Stomach (tissue), 8 donors: ENCODE measurements at regions not wholly inside any gene's neighbourhood (a gene's known extent, or its start where the extent isn't known, plus 50 kb on each side); places are given as distances from the start of the nearest gene placed in this dataset.

ENCODE experiments used
- DNase-seq, 2 donors: peaks; one replicate each; pipeline versions ENCODE4 v3.0.0 to v3.0.0-alpha.2; 2013 to 2019
- H3K27ac ChIP-seq, 5 donors: fragments of 200-600 bp in 4 of 5; sonication (generic) in 4 of 5; one replicate each; pipeline ENCODE4 v1.5.1; 2013 to 2019; ENCODE audit warnings: mild to moderate bottlenecking in 1 of 5, moderate library complexity in 1 of 5
- H3K27me3 ChIP-seq, 3 donors: fragments of 200-600 bp; sonication (generic); one replicate each; pipeline ENCODE4 v1.5.1; 2017 to 2019; ENCODE audit warnings: mixed run types in 1 of 3
- H3K36me3 ChIP-seq, 4 donors: fragments of 200-600 bp; sonication (generic); 1 replicate in 3 of 4; 2 replicates in 1 of 4; pipeline ENCODE4 v1.5.1; 2016 to 2019
- H3K4me1 ChIP-seq, 4 donors: fragments of 200-600 bp; sonication (generic); one replicate each; pipeline ENCODE4 v1.5.1; 2016 to 2019
- H3K4me3 ChIP-seq, 4 donors: fragments of 200-600 bp; sonication (generic) in 3 of 4; one replicate each; pipeline ENCODE4 v1.5.1; 2016 to 2019; ENCODE audit warnings: mild to moderate bottlenecking in 1 of 4
- H3K9me3 ChIP-seq, 4 donors: fragments of 200-600 bp; sonication (generic); one replicate each; pipeline ENCODE4 v1.5.1; 2016 to 2019
- EP300 ChIP-seq: sonication (generic); formaldehyde crosslinking; IDR thresholded peaks from one replicate; pipeline ENCODE4 v1.6.1; 2017; ENCODE audit warnings: antibody characterized with exemption
- POLR2A ChIP-seq, 4 donors: fragments of 450-650 bp; IDR thresholded peaks; one replicate each; pipeline ENCODE4 v1.6.1; 2016; ENCODE audit warnings: antibody characterized with exemption in 4 of 4, control low read depth in 2 of 4, mild to moderate bottlenecking in 1 of 4, moderate library complexity in 1 of 4
- POLR2AphosphoS5 ChIP-seq, 3 donors: sonication (generic); formaldehyde crosslinking; IDR thresholded peaks; one replicate each; pipeline ENCODE4 v1.6.1; 2016; ENCODE audit warnings: antibody characterized with exemption in 3 of 3
- WGBS, 5 donors: extraction: QIAGEN DNeasy Blood & Tissue Kit in 3 of 5; methylation state at CpG; one replicate each; pipeline versions ENCODE4 v1.1.5 to v1.1.7; 2013 to 2018; 5-methylcytosine and 5-hydroxymethylcytosine counted together
- intact Hi-C: fragments of 100-400 bp; cut with DNase I; formaldehyde crosslinking; loops from one replicate; pipeline ENCODE4 v1.15.1; 2023; ENCODE audit warnings: low total_unique reads
- TF ChIP-seq, protein P1 (sequence below), 7 experiments: fragments of 450-650 bp in 4 of 7; fragments of 200-600 bp in 3 of 7; sonication (generic) in 3 of 7; IDR thresholded peaks; one replicate each; pipeline ENCODE4 v1.5.1; 2016 to 2019; ENCODE audit warnings: antibody characterized with exemption in 7 of 7, control low read depth in 2 of 7, mild to moderate bottlenecking in 1 of 7
- donor health status: healthy with polysubstance abuse.
- donor health status: Bipolar disorder and iron deficiency.
- donor health status: healthy.

DNA sequence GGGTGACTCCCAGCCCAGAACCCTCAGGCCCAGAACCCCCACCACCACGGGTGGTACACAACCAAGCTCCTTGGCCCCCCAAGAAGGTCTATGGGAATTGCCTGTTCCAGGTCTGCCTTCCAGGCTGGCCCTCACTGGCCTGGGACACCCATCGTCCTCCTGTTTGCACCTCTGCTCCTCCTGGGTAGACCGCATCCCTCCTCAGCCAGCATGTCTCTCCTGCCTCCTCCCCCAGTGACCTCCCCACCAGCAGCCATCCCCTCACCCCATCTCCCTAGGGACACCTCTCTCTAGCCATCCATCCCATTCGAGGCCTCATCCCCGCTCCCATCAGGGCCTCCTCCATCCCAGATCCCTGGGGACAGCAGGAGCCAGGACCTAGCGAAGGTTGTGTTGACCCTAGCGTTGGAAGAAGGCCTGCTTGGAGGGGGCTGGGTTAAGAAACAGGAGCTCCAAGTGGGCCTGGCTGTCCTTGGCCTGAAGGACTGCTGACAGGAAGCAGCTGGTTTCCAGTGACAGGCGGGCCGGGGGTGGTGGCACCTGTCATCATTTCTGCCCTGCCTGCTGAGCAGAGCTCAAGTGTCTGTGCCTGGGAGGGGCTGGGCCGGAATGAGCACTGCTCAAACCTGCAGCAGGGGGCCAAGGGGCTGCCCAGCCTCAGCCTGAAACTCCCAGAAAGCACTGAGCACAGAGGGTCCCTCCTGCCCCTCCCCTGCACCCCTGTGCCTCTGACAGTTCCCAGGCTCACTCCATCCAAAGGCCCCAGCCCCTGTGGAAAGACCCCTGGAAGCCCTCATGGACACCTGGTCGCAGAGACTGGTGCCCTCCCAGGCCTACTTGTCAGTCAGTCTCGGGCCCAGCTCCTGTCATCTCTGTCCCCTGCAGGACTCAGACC lies 96.0 kb upstream of the OTOS start:
- DNase-seq = peak in 1 of 2 donors; percentile 67
- Histone ChIP-seq H3K27ac (peak overlapping the region in 3 of 5 donors; percentile 63 to 68 (median 67)), H3K9me3 (no peaks in the 10 kb centered on the region), H3K27me3 (no peaks in the 10 kb centered on the region), H3K4me1 (peaks cover 27 to 41% (median 38%) of the 10 kb centered on the region in 4 donors), H3K36me3 (no peaks in the 10 kb centered on the region), H3K4me3 (no peak overlapping the region)
- intact Hi-C loops = no loop called here
- TF ChIP-seq, protein P1, sequence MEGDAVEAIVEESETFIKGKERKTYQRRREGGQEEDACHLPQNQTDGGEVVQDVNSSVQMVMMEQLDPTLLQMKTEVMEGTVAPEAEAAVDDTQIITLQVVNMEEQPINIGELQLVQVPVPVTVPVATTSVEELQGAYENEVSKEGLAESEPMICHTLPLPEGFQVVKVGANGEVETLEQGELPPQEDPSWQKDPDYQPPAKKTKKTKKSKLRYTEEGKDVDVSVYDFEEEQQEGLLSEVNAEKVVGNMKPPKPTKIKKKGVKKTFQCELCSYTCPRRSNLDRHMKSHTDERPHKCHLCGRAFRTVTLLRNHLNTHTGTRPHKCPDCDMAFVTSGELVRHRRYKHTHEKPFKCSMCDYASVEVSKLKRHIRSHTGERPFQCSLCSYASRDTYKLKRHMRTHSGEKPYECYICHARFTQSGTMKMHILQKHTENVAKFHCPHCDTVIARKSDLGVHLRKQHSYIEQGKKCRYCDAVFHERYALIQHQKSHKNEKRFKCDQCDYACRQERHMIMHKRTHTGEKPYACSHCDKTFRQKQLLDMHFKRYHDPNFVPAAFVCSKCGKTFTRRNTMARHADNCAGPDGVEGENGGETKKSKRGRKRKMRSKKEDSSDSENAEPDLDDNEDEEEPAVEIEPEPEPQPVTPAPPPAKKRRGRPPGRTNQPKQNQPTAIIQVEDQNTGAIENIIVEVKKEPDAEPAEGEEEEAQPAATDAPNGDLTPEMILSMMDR (IDR thresholded peaks at IDR 0.05) = no peak
- TF ChIP-seq POLR2A (IDR thresholded peaks at IDR 0.05) = no peak
- no peak for TF ChIP-seq POLR2AphosphoS5 (IDR thresholded peaks at IDR 0.05)
- TF ChIP-seq EP300 = no peak
- WGBS, 5 donors = 64 to 73% (median 71%) methylated on average over 8 to 12 of the region's 12 CpGs

DNA sequence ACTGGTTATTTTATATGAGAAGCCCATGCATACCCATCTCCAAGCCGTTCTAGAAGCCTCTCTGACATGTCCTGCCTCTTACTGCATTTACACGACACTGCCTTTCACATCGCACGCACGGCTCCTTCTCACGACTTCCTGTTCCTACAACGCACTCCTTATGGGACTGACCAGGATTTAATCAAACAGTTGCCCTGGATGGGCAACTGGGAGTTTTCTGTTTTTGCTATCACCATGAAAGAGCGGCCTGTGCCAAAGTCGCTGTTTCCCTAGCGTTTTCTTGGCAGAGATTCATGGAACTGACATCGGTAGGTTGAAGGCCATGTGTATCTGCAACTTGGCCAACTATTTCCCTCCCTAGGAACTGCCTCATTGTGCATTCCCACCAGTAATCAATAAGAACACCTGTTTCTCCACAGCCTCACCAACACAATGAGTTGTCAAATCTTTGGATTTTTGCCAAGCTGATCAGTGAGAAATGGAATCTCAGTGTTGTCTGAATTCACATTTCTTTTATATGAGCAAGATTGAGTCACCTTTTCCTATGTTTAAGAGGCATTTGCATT lies 97.2 kb upstream of the OTOS start:
- Histone ChIP-seq H3K9me3 (no peaks in the 10 kb centered on the region), H3K4me3 (no peak overlapping the region), H3K27me3 (no peaks in the 10 kb centered on the region), H3K4me1 (peaks cover 26 to 37% (median 35%) of the 10 kb centered on the region in 4 donors), H3K36me3 (no peaks in the 10 kb centered on the region), H3K27ac (peak overlapping the region; percentile 41 to 68 (median 63))
- 15 to 39% (median 30%) methylated on average over 11 of the region's 11 CpGs for WGBS, 5 donors
- intact Hi-C loops = no loop called here
- TF ChIP-seq EP300 (no peak), POLR2AphosphoS5 (IDR thresholded peaks at IDR 0.05) (peak in 2 of 3 donors; percentile 20 to 33)
- DNase-seq = peak; percentile 63 to 69

DNA sequence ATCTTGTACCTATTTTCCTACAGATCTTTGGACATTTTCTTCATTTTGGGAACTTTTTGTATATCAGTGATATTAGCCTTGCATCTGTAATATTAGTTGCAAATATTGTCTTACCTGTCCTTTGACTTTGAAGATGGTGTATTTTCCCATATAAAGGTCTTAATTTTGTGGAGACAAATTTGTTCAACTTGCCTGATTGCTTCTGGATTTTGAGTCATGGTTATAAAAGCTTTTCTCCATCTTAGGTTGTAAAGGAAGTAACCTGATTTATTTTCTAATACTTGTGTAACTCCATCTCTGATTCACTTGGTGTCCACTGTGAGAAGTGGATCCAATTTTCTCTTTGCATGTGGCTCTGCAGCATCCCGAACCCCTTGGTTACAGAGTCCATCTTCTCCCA lies 97.7 kb upstream of the OTOS start:
- TF ChIP-seq, protein P1 (IDR thresholded peaks at IDR 0.05) = no peak
- TF ChIP-seq EP300 (no peak), POLR2A (IDR thresholded peaks at IDR 0.05) (no peak)
- DNase-seq = no peak
- 61 to 88% (median 82%) methylated on average over 1 of the region's 1 CpG for WGBS, 5 donors
- Histone ChIP-seq H3K4me1 (peaks cover 21 to 31% (median 30%) of the 10 kb centered on the region in 4 donors), H3K27ac (peak overlapping the region in 1 of 5 donors; percentile 67), H3K36me3 (no peaks in the 10 kb centered on the region), H3K9me3 (no peaks in the 10 kb centered on the region), H3K4me3 (no peak overlapping the region), H3K27me3 (peaks cover 0 to 4% (median 0%) of the 10 kb centered on the region in 3 donors)
- intact Hi-C loops = no loop called here

DNA sequence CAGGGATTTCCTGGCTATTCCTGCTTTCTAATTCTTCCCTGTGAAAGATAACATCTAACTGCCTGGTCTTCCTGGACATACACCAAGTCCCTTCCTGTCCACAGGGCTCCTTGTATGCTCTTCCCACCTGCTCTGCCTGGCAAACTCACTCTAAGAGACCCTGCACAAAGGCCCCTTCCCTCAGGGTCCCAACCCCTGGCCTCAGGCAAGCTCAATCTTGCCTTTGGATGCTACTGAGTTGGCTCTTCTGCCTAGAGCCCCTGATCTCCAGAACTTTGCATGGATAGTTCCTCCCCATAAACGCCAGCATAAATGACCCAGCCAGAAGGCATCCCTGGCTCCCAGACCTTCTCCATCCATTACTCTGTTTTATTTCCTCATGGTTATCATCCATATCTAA lies 98.3 kb upstream of the OTOS start:
- peak in 1 of 2 donors; percentile 2 for DNase-seq
- WGBS, 5 donors = 75 to 93% (median 82%) methylated on average over 1 of the region's 1 CpG
- intact Hi-C loops = no loop called here

More for the DNA sequence above, 98.3 kb upstream of the OTOS start:
- H3K4me1 ChIP-seq = peaks cover 15 to 26% (median 24%) of the 10 kb centered on the region in 4 donors
- H3K9me3 ChIP-seq = no peaks in the 10 kb centered on the region
- peaks cover 0 to 4% (median 0%) of the 10 kb centered on the region in 3 donors for H3K27me3 ChIP-seq
- no peaks in the 10 kb centered on the region for H3K36me3 ChIP-seq
- H3K4me3 ChIP-seq = no peak overlapping the region
- no peak for TF ChIP-seq POLR2A (IDR thresholded peaks at IDR 0.05)
- no peak for TF ChIP-seq EP300
- TF ChIP-seq, protein P1 (IDR thresholded peaks at IDR 0.05) = no peak
- no peak for TF ChIP-seq POLR2AphosphoS5 (IDR thresholded peaks at IDR 0.05)
- H3K27ac ChIP-seq = no peak overlapping the region
